CD1c-positive myeloid dendritic cell (primary cell): ENCODE measurements at regions not wholly inside any gene's neighbourhood (a gene's known extent, or its start where the extent isn't known, plus 50 kb on each side); places are given as distances from the start of the nearest gene placed in this dataset.

ENCODE experiments used
- DNase-seq: peaks from one replicate; pipeline ENCODE4 v3.0.0-alpha.2; 2016; ENCODE audit errors: extremely low spot score

GRCh38 chr2:239690651-239691631, 290.1 kb upstream of the HDAC4 start:
- no peak for DNase-seq

- DNase-seq: no peak
Measured at GRCh38 chr2:239689985-239690384, 289.2 kb upstream of the HDAC4 start.

DNA sequence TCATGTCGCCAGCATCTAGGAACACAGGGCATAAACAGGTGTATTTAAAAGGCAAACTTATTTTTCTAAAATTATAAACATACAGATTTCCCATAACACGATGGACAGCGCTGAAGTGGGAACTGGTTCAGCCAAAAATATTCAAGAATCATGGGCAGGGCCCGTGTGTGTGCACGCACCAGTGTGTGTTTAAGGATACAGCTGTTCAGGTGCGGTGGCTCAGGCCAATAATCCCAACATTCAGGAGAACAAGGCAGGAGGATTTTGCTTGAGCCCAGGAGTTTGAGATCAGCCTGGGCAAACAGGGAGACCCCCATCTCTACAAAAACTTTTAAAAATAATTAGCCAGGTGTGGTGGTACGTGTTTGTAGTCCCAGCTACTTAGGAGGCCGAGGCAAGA, 288.6 kb upstream of the HDAC4 start:
- DNase-seq: no peak

DNA sequence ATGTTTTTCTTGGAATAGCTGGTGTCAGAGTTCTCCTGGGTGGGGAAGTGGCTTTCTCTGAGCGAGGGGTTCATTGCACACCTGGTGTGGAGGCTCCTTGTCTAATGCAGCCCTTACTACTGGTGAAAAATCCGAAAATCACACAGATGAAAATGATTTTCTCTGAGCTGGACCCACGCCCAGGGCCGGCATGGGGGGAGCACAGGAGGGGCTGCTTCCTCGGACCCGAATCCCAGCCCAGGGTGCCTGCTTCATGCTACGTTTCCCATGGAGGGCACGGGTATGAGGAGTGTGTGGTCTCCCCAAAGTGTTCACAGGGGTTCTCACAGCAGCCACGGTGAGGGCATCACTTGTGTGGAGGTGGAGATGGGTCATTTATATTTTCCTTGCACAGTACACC, 288.0 kb upstream of the HDAC4 start:
- no peak for DNase-seq

DNA sequence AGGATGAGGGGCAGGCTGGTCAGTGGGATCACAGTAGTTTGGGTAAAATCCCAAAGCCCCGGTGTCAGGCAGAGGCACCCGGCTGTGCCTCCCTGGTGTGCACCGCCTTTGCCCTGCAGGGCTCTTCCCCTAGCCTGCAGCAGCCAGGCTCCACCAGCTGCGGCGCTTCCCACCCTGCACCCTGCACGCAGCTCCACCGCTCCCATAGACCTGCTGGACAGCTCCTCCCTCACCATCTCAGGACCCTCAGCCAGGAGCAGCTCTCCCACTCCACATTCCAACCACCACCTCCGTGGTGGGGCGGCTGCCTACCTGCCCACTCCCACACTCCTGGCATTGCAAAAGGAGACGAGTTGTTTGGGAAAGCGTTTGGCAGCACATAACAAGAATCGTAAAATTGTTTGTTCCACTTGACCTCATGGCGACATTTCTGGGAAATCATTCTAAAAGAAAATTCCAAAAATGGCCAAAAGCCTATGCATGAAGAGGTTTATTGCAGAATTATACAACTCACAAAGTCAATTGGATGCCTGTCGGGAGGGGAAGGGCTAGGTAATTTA, 287.4 kb upstream of the HDAC4 start:
- no peak for DNase-seq

GRCh38 chr2:239687441-239687840, 286.6 kb upstream of the HDAC4 start:
- no peak for DNase-seq

GRCh38 chr2:239685965-239686364, 285.1 kb upstream of the HDAC4 start:
- no peak for DNase-seq

DNA sequence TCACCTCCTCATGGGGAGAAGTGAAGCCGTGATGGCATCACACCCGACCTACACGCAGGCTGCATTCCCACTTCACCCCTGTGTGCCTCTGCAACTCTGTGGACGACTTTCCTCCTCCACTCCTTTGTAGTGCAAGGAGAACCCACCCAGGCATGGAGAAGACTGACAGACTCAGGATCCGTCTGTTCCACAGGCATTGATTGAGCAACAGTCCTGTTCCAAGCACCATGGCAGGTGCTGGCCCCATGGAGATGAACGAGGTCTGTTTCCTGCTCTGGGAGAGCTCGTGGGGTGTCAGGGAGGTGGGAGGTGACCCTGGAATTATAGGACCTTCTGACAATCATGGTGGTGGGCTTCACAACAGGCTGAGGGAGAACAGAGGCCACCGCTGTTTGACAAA, 284.7 kb upstream of the HDAC4 start:
- DNase-seq: no peak

DNA sequence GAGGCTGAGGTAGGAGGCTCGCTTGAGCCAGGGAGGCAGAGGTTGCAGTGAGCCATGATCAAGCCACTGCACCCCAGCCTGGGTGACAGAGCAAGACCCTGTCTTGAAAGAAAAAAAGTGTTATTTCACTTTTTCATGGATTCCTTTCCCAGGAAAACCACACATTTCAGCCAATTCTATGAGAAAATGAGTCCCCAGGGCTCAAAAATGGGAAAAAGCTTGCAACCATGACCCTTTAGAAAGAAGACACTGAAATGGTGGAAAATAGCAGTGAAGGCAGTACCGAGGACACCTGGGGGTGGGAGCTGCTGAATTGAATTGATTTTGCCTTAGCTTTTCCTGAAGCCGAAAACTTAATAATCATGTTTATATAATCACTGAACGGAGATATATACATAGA, 284.2 kb upstream of the HDAC4 start:
- no peak for DNase-seq

DNA sequence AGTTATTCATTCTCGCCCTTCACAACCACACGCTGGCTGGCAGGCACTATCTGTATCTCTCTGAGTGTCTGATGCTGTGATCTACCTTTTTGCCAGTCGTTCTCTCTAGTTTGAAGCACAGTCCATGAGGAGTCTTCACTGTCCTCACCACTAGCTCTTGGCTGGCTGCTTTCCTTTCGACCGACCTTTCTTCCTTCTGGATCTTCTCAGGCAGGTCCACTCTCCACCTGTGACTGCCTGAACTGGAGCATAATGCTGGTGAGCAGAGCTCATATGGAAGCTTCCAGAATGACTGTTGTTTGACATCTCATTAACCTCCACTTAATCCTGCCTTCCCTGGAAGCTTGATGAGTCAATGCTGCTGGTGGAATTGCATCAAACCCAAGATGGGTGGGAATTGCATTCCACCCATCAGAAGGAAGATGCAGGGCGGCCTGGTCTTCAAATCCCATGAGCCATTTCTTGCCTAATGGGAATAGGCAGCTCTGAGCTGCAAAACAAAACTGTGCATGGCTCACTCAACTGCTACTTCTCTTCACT, 283.5 kb upstream of the HDAC4 start:
- DNase-seq: no peak

- DNase-seq: no peak
Measured at GRCh38 chr2:239682518-239682917, 281.7 kb upstream of the HDAC4 start.

DNA sequence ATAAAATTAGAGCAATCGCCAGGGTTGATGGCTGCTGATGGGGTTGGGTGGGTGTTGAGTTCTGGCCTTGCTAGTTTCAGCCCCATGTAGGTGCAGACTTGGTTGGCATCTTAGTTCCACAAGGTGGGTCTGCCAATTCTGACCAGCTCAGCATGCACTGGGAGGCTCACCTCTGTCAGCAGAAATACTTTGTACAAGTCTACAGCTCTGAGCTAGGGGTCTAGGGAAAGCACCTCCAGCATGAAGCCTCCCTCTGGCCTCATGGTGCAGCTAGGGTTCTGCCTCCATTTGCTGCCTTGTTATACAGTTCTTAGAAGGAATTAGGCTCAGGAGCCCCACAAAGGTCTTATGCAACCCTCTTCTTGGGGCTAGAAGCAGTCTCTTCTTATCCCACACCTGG, 278.9 kb upstream of the HDAC4 start:
- DNase-seq: no peak

- DNase-seq: no peak
Measured at GRCh38 chr2:239678666-239679296, 278.0 kb upstream of the HDAC4 start.

- DNase-seq: no peak
Measured at GRCh38 chr2:239678186-239678490, 277.3 kb upstream of the HDAC4 start.

DNA sequence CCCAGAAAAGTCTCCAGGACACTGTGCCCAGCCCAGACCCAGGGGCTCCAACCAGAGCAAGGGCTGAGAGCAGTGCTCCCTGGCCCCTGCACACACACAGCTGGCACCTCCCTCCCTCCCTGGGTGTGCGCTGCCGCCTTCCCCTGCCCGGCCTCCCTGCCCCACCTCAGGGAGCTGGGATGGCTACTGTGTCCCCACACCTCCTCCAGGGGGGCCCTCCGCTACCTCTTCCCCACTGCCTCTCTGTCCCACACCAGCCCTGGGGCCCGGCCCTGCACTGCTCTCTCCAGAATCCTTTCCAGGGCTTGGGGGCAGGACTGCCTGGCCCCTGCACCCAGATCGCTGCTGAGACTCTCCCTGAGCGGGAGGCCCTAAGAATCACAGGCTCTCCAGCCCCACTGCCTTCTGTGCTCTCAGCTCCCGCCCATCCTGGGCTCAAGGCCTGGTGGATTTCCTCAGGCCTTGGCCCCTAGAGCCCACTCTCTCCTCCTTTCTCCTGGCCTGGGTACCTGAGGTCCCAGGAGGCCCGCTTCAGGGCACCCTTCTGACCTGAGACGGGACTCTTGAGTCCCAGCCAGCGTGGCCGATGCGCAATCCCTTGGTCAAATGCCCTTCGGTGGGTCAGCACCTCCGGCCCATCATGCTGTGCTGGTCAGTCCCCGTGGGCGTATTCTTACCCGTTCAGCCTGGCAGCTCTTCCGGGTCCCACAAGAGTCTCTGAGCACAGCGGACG, 276.8 kb upstream of the HDAC4 start:
- no peak for DNase-seq

- DNase-seq: no peak
Measured at GRCh38 chr2:239676716-239677452, 276.1 kb upstream of the HDAC4 start.

GRCh38 chr2:239675826-239676715, 275.3 kb upstream of the HDAC4 start:
- no peak for DNase-seq

- DNase-seq: no peak
Measured at GRCh38 chr2:239674981-239675825, 274.4 kb upstream of the HDAC4 start.
